Endothelial cell of umbilical vein (primary cell): ENCODE measurements at regions not wholly inside any gene's neighbourhood (a gene's known extent, or its start where the extent isn't known, plus 50 kb on each side); places are given as distances from the start of the nearest gene placed in this dataset.

Experiments
- EZH2 ChIP-seq: IDR thresholded peaks from 2 replicates; pipeline ENCODE4 v1.6.1; 2012; ENCODE audit warnings: borderline replicate concordance, low read depth, mild to moderate bottlenecking, moderate library complexity, low read length, inconsistent platforms; ENCODE audit not compliant: severe bottlenecking
- FOS ChIP-seq: IDR thresholded peaks from 2 replicates; pipeline ENCODE4 v1.6.1; 2011; ENCODE audit warnings: mild to moderate bottlenecking, low read length, moderate library complexity, borderline replicate concordance; ENCODE audit not compliant: insufficient read depth
- POLR2A ChIP-seq: IDR thresholded peaks from 2 replicates; pipeline ENCODE4 v1.6.1; 2012; ENCODE audit warnings: low read depth, mild to moderate bottlenecking, control low read depth, low read length
- POLR2AphosphoS5 ChIP-seq: IDR thresholded peaks from 2 replicates; pipeline ENCODE4 v1.6.1; 2012; ENCODE audit warnings: low read depth, mild to moderate bottlenecking, control low read depth, low read length, moderate library complexity; ENCODE audit not compliant: insufficient read depth
- TF ChIP-seq, protein P1 (sequence below), 2 donors: IDR thresholded peaks; 1 replicate in 1 of 2; 2 replicates in 1 of 2; pipeline ENCODE4 v1.5.1; 2011; ENCODE audit warnings: low read length in 2 of 2, mild to moderate bottlenecking in 2 of 2, moderate library complexity in 2 of 2, control low read depth in 1 of 2, inconsistent platforms in 1 of 2, low read depth in 1 of 2; ENCODE audit not compliant: insufficient read depth in 1 of 2; ENCODE audit errors: extremely low read depth in 1 of 2
- TF ChIP-seq, protein P2 (sequence below): IDR thresholded peaks from 2 replicates; pipeline ENCODE4 v1.6.1; 2011; ENCODE audit not compliant: insufficient read depth, insufficient read length

DNA sequence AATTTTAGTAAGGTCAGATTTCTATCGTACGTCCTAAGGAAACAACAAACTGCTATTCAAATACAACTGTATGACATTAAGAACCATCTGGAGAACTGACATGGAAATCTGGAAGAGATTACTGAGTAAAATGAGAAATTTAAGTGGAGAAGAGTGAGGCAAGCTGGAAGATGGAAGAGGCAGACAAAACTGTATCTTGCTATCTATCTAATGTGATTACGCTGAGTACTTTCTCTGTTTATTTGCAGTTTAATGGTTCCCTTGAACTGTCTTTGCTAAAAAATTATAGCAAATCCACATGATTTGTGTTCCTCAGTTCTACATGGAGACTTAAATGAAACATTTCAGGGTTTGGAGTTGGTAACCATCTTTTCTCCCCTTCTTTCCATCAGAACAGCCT lies 927.1 kb upstream of the MBL2 start:
- TF ChIP-seq, protein P1, sequence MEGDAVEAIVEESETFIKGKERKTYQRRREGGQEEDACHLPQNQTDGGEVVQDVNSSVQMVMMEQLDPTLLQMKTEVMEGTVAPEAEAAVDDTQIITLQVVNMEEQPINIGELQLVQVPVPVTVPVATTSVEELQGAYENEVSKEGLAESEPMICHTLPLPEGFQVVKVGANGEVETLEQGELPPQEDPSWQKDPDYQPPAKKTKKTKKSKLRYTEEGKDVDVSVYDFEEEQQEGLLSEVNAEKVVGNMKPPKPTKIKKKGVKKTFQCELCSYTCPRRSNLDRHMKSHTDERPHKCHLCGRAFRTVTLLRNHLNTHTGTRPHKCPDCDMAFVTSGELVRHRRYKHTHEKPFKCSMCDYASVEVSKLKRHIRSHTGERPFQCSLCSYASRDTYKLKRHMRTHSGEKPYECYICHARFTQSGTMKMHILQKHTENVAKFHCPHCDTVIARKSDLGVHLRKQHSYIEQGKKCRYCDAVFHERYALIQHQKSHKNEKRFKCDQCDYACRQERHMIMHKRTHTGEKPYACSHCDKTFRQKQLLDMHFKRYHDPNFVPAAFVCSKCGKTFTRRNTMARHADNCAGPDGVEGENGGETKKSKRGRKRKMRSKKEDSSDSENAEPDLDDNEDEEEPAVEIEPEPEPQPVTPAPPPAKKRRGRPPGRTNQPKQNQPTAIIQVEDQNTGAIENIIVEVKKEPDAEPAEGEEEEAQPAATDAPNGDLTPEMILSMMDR (IDR thresholded peaks at IDR 0.05; ENCODE audit: extremely low read depth in 1 of 2, insufficient read depth in 1 of 2, low read depth in 1 of 2, low read length in 2 of 2) = no peak
- TF ChIP-seq POLR2AphosphoS5 = no peak
- TF ChIP-seq POLR2A = no peak
- TF ChIP-seq EZH2 = no peak
- TF ChIP-seq FOS = no peak
- TF ChIP-seq, protein P2, sequence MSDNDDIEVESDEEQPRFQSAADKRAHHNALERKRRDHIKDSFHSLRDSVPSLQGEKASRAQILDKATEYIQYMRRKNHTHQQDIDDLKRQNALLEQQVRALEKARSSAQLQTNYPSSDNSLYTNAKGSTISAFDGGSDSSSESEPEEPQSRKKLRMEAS = no peak
